ENCODE measurements at regions not wholly inside any gene's neighbourhood (a gene's known extent, or its start where the extent isn't known, plus 50 kb on each side); places are given as distances from the start of the nearest gene placed in this dataset.

- no peak overlapping the region for H3K27ac ChIP-seq (ENCODE audit: low read depth, low read length)
- no peak overlapping the region for H2BK15ac ChIP-seq (ENCODE audit: low read length)
- no peaks in the 10 kb centered on the region for H3K27me3 ChIP-seq (replicated peaks in 1 of 4; ENCODE audit: control insufficient read depth in 3 of 4, extremely low read depth in 1 of 4, insufficient read depth in 3 of 4, low read length in 3 of 4)
- no peak overlapping the region for H4K91ac ChIP-seq (replicated peaks; ENCODE audit: insufficient read length, low read length)
- H2BK20ac ChIP-seq (ENCODE audit: low read length), result no peak overlapping the region
- 0 out of 2 replicates have a peak overlapping the region, but pooled peaks have one; percentile 36 for H4K8ac ChIP-seq (ENCODE audit: extremely low read depth, insufficient read depth, low read length)
- no peak overlapping the region for H3K4me3 ChIP-seq (ENCODE audit: extremely low read depth in 1 of 4, insufficient read depth in 2 of 4, low read depth in 3 of 4, low read length in 4 of 4)
- no peak overlapping the region for H2AK5ac ChIP-seq (ENCODE audit: low read depth, low read length)
- no peak overlapping the region for H2BK120ac ChIP-seq (replicated peaks; ENCODE audit: low read depth, low read length)
- H3K9me3 ChIP-seq (ENCODE audit: insufficient read depth in 2 of 2, low read depth in 1 of 2, low read length in 1 of 2), result peaks cover 10% of the 10 kb centered on the region in 2 experiments
- 90% methylated on average over 8 of the region's 9 CpGs; no CpG with 5 or more reads in 1 of the 2 experiments for WGBS, 2 experiments (ENCODE audit: extremely low coverage in 1 of 2, insufficient coverage in 1 of 2, insufficient read length in 1 of 2, insufficient replicate concordance in 2 of 2, low coverage in 1 of 2, low lambda C conversion rate in 2 of 2, missing lambda C conversion rate in 1 of 2)
- DNase-seq (ENCODE audit: low read depth in 1 of 2, low spot score in 2 of 2), result no peak
- no peak overlapping the region for H3K56ac ChIP-seq (replicated peaks; ENCODE audit: insufficient read length, low read depth, low read length)
- H3K14ac ChIP-seq (ENCODE audit: insufficient read length), result no peak overlapping the region
- no peak overlapping the region for H2BK12ac ChIP-seq (ENCODE audit: low read depth, low read length)
- H4K5ac ChIP-seq (ENCODE audit: insufficient read length, low read depth, low read length), result no peak overlapping the region
- H3K79me2 ChIP-seq (ENCODE audit: control insufficient read depth in 1 of 2, insufficient read depth in 2 of 2, low read length in 2 of 2), result no peaks in the 10 kb centered on the region
- no peaks in the 10 kb centered on the region for H3K23me2 ChIP-seq (ENCODE audit: low read depth, low read length)
- H3K18ac ChIP-seq (ENCODE audit: extremely low read depth, low read length), result no peak overlapping the region; the same call in 1 of the 2 replicates
- H2BK5ac ChIP-seq (ENCODE audit: low read depth, low read length), result no peak overlapping the region
- no peaks in the 10 kb centered on the region for H4K20me1 ChIP-seq (replicated peaks in 1 of 2; ENCODE audit: control insufficient read depth in 1 of 2, insufficient read depth in 2 of 2, low read length in 2 of 2)
- no peak overlapping the region for H3K23ac ChIP-seq (ENCODE audit: insufficient read length)
- H3K36me3 ChIP-seq (ENCODE audit: control insufficient read depth in 2 of 4, insufficient read depth in 4 of 4, low read length in 3 of 4), result no peaks in the 10 kb centered on the region
- H3K9ac ChIP-seq (replicated peaks in 1 of 4; ENCODE audit: extremely low read depth in 1 of 4, low read depth in 3 of 4, low read length in 3 of 4), result no peak overlapping the region
- no peak overlapping the region for H3K4ac ChIP-seq (replicated peaks; ENCODE audit: insufficient read length, low read depth, low read length)
- H3K79me1 ChIP-seq (ENCODE audit: low read depth, low read length), result no peaks in the 10 kb centered on the region
- H3K4me2 ChIP-seq (ENCODE audit: insufficient read depth in 1 of 2, low read depth in 2 of 2, low read length in 2 of 2), result no peak overlapping the region
- no peak for FAIRE-seq
- H2AFZ ChIP-seq (ENCODE audit: low read length), result no peak overlapping the region
- POLR2A ChIA-PET (ENCODE audit: partially characterized antibody), result no interaction called here
- no peaks in the 10 kb centered on the region for H3K4me1 ChIP-seq (replicated peaks in 1 of 4; ENCODE audit: control insufficient read depth in 3 of 4, insufficient read depth in 4 of 4, low read length in 3 of 4)
- CTCF ChIA-PET (ENCODE audit: partially characterized antibody), result interaction anchor here (0.6 to 2.2 kb wide), 8 partner anchors 10 to 321 kb away, joined by 3 to 8 read pairs (median 3); no protein-coding TSS in a partner anchor
- TF ChIP-seq CBX8 (IDR thresholded peaks at IDR 0.05; ENCODE audit: borderline replicate concordance, low read depth, low read length) (no peak), BCL11A (IDR thresholded peaks at IDR 0.05; ENCODE audit: low read depth in 2 of 2, low read length in 2 of 2) (no peak), SAP30 (IDR thresholded peaks at IDR 0.05; ENCODE audit: insufficient read depth, insufficient replicate concordance, low read length) (no peak), EP300 (IDR thresholded peaks at IDR 0.05; ENCODE audit: borderline replicate concordance in 1 of 2, low read depth in 2 of 2, low read length in 2 of 2) (no peak), CTBP2 (IDR thresholded peaks at IDR 0.05; ENCODE audit: borderline replicate concordance, insufficient read depth, insufficient read length, low read length) (no peak), ASH2L (IDR thresholded peaks at IDR 0.05; ENCODE audit: low read length) (no peak), ATF2 (IDR thresholded peaks at IDR 0.05; ENCODE audit: low read length) (no peak), NRF1 (IDR thresholded peaks at IDR 0.05; ENCODE audit: low read depth, low read length) (no peak), POLR2A (IDR thresholded peaks at IDR 0.05; ENCODE audit: control extremely low read depth in 1 of 2, low read depth in 2 of 2, low read length in 2 of 2) (no peak), SUZ12 (IDR thresholded peaks at IDR 0.05; ENCODE audit: low read length) (no peak)
Measured at GRCh38 chr18:76721207-76721996, 101.0 kb upstream of the ZNF236 start.

All from H1 (cell line).